GM10248 (cell line): ENCODE measurements at regions not wholly inside any gene's neighbourhood (a gene's known extent, or its start where the extent isn't known, plus 50 kb on each side); places are given as distances from the start of the nearest gene placed in this dataset.

Source experiments
- CTCF ChIA-PET: fragments of 300-600 bp; sonication (Branson Sonifier 250); formaldehyde crosslinking; extraction: SDS; loops from one replicate; lab custom pipeline; 2021; ENCODE audit warnings: antibody characterized with exemption; lab: Yijun Ruan, JAX
- POLR2A ChIA-PET: fragments of 350-650 bp; sonication (Branson Sonifier 250); formaldehyde crosslinking; extraction: SDS; loops from one replicate; lab custom pipeline; 2020; ENCODE audit warnings: antibody characterized with exemption; lab: Yijun Ruan, JAX
- DNase-seq: peaks from one replicate; pipeline ENCODE4 v3.0.0; 2012; ENCODE audit errors: extremely low spot score
- CTCF ChIP-seq: IDR thresholded peaks from 2 replicates; pipeline ENCODE4 v1.5.1; 2012; ENCODE audit warnings: mild to moderate bottlenecking, low read depth; ENCODE audit errors: extremely low read depth, missing control alignments, control extremely low read depth

- no peak for TF ChIP-seq CTCF
- POLR2A ChIA-PET = no interaction called here
- CTCF ChIA-PET = no interaction called here
- no peak for DNase-seq
Observed at GRCh38 chr12:114767084-114767760, 83.2 kb upstream of the TBX3 start.

- POLR2A ChIA-PET = no interaction called here
- no peak for DNase-seq
- CTCF ChIA-PET = no interaction called here
- TF ChIP-seq CTCF = no peak
Observed at GRCh38 chr12:114765960-114766691, 82.2 kb upstream of the TBX3 start.

DNA sequence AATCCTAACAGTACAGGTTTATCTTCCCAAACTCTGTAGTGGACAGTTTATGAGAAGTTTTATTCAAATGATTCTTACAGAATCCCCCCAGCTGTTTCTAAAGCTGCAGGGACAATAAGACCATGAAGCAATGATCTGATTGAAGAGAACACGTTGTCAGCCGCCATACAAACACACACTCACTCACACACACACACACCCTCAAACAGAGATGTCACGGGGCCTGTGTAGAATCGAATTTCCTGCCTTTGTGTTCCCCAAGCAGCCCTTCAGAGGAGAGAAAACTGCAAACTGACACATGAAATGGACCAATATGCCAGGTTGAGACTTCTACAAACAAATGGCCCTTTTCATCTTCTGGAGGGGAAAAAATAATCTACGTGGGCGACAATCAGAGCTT lies 80.5 kb upstream of the TBX3 start:
- ChIA-PET CTCF (no interaction called here), POLR2A (no interaction called here)
- no peak for DNase-seq
- TF ChIP-seq CTCF = no peak

DNA sequence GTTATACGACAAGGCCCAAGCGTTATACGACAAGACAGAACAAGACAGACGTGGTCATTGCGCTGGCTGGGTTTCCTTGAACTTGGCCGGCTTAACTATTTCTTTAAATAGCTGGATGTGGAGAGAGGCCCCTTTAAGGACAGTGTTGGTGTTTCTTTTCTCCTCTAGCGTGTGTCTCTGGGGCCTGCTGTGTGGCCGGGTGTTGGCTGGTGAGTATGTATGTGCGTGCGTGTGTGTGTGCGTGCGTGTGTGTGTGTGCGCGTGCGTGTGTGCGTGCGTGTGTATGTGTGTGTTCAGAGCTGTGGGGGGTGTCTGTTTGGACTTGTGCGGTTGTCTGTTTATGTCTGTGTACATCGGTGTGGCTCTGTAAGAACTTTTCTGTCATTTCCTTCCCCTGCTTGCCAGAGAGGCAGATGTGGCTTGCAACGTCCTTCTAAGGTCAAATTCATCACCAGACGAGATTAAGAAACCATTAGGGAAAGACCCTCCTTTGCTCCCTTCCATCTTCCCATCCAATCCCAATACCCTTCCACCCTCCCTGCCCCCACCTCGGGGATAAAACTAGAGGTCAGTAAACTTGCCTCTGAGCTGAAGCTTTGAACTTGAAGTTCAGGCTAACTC lies 78.6 kb upstream of the TBX3 start:
- no peak for DNase-seq
- ChIA-PET POLR2A (no interaction called here), CTCF (no interaction called here)
- no peak for TF ChIP-seq CTCF

DNA sequence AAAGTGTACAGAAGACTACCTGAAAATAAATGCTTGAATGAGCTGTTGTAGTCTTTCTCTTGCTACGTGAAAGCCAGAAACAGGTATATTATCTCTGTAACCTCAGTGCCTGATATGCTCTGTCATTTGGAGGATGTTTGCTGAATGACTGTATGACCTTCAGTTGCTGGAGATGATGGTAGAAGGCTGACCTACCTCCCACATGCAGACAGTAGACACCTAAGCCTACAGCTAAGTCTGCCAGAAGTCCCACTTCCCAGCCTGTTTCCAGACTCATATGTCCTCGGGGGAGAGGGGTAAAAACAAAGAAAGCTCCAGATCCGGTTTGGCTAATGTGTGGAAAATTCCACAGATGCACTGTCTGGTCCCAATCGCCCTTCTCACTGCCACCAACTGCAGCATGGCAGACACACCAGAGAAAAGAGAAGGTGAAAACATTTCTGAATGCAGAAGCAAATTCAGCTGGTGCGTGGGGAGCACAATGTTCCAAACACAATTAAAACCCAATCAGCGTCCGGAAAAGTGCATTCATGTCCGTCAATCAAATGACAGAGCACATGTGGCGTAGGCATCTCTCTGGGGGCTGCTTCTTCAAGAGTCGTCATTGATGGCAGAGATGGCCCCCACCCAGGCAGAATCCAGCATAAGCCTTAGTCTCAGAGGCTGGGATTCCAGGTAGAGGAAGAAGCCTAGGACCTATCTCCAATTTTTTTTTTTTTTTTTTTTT lies 76.3 kb upstream of the TBX3 start:
- no peak for DNase-seq
- TF ChIP-seq CTCF = no peak
- CTCF ChIA-PET = no interaction called here
- POLR2A ChIA-PET = no interaction called here

GRCh38 chr12:114759635-114760034 lies 75.7 kb upstream of the TBX3 start:
- no peak for DNase-seq
- ChIA-PET CTCF (no interaction called here), POLR2A (no interaction called here)
- TF ChIP-seq CTCF = no peak
